B cell (primary cell): ENCODE measurements at regions not wholly inside any gene's neighbourhood (a gene's known extent, or its start where the extent isn't known, plus 50 kb on each side); places are given as distances from the start of the nearest gene placed in this dataset.

ENCODE experiments used
- ATAC-seq: fragments of 200-7000 bp; cut with Tn5 transposase; one replicate; pipeline ENCODE4 v1.10.0; 2021; ENCODE audit warnings: low read depth, mild to moderate bottlenecking, moderate number of reproducible peaks, moderate library complexity
- CTCF ChIA-PET: fragments of 350-600 bp; sonication (Branson Sonifier 250); formaldehyde crosslinking; loops from one replicate; lab custom pipeline; 2021; ENCODE audit warnings: antibody characterized with exemption, inconsistent platforms; lab: Charles Lee
- POLR2A ChIA-PET: fragments of 350-600 bp; sonication (Branson Sonifier 250); formaldehyde crosslinking; loops from one replicate; lab custom pipeline; 2021; ENCODE audit warnings: antibody characterized with exemption; lab: Charles Lee
- DNase-seq: peaks from one replicate; pipeline ENCODE4 v3.0.0; 2013
- H2AFZ ChIP-seq: 2 replicates; pipeline ENCODE4 v1.6.1; 2012; ENCODE audit warnings: mild to moderate bottlenecking, low read depth, low read length; ENCODE audit not compliant: insufficient read depth, poor library complexity, severe bottlenecking
- H3K27ac ChIP-seq, 2 donors: 1 replicate in 1 of 2; 2 replicates in 1 of 2; pipeline ENCODE4 v1.5.1; 2012 to 2013; ENCODE audit warnings: low read length in 2 of 2, mild to moderate bottlenecking in 2 of 2, moderate library complexity in 1 of 2
- H3K27me3 ChIP-seq, 4 experiments: fragments of 200-600 bp in 1 of 4; sonication (generic) in 1 of 4; replicated peaks in 1 of 4; 1 replicate in 2 of 4; 2 replicates in 2 of 4; pipeline versions ENCODE4 v1.6.1 to v1.7.0; 2013 to 2016; ENCODE audit warnings: low read length in 3 of 4, mild to moderate bottlenecking in 2 of 4, mixed read lengths in 1 of 4, moderate library complexity in 1 of 4; ENCODE audit not compliant: insufficient read depth in 4 of 4, control insufficient read depth in 3 of 4; ENCODE audit errors: control extremely low read depth in 1 of 4
- H3K36me3 ChIP-seq, 2 experiments: replicated peaks in 1 of 2; 1 replicate in 1 of 2; 2 replicates in 1 of 2; pipeline versions ENCODE4 v1.6.1 to v1.7.1; 2013; ENCODE audit warnings: low read length in 1 of 2; ENCODE audit not compliant: insufficient read depth in 2 of 2, control insufficient read depth in 1 of 2; ENCODE audit errors: control extremely low read depth in 1 of 2, extremely low read depth in 1 of 2
- H3K4me1 ChIP-seq, 2 donors: fragments of 200-600 bp in 1 of 2; sonication (generic) in 1 of 2; 1 replicate in 1 of 2; 2 replicates in 1 of 2; pipeline versions ENCODE4 v1.5.1 to v1.6.1; 2013 to 2017; ENCODE audit warnings: low read length in 2 of 2; ENCODE audit not compliant: control insufficient read depth in 2 of 2, insufficient read depth in 2 of 2
- H3K4me2 ChIP-seq: replicated peaks from 2 replicates; pipeline ENCODE3; 2012; ENCODE audit warnings: mild to moderate bottlenecking, low read depth, low read length; ENCODE audit not compliant: poor library complexity, severe bottlenecking
- H3K4me3 ChIP-seq, 5 experiments: fragments of 200-600 bp in 1 of 5; sonication (generic) in 1 of 5; 1 replicate in 3 of 5; 2 replicates in 2 of 5; pipeline versions ENCODE4 v1.5.1 to v1.7.0; 2011 to 2016; ENCODE audit warnings: low read length in 4 of 5, mild to moderate bottlenecking in 4 of 5, low read depth in 2 of 5, control low read depth in 1 of 5, moderate library complexity in 1 of 5; ENCODE audit not compliant: insufficient read depth in 1 of 5; ENCODE audit errors: control extremely low read depth in 1 of 5, extremely low read depth in 1 of 5
- H3K79me2 ChIP-seq: fragments of 200-600 bp; sonication (generic); one replicate; pipeline ENCODE4 v1.6.0; 2016; ENCODE audit warnings: low read length; ENCODE audit not compliant: control insufficient read depth, insufficient read depth
- H3K9ac ChIP-seq: fragments of 200-600 bp; sonication (generic); 2 replicates; pipeline ENCODE4 v1.6.1; 2017; ENCODE audit warnings: mild to moderate bottlenecking, low read length, moderate library complexity
- H3K9me3 ChIP-seq, 3 donors: one replicate each; pipeline versions ENCODE4 v1.6.1 to v1.7.1; 2013; ENCODE audit warnings: low read length in 2 of 3; ENCODE audit not compliant: control insufficient read depth in 2 of 3, insufficient read depth in 1 of 3; ENCODE audit errors: control extremely low read depth in 1 of 3
- H4K20me1 ChIP-seq: 2 replicates; pipeline ENCODE4 v1.6.0; 2012; ENCODE audit warnings: mild to moderate bottlenecking, low read length; ENCODE audit not compliant: insufficient read depth, control insufficient read depth, poor library complexity, severe bottlenecking
- H3K27ac Mint-ChIP-seq: one replicate; pipeline ENCODE4 v1.8.0; 2021; ENCODE audit warnings: mixed read lengths
- H3K27me3 Mint-ChIP-seq: one replicate; pipeline ENCODE4 v1.8.0; 2021; ENCODE audit warnings: mixed read lengths
- H3K4me1 Mint-ChIP-seq: one replicate; pipeline ENCODE4 v1.8.0; 2021; ENCODE audit warnings: mixed read lengths
- H3K4me3 Mint-ChIP-seq: one replicate; pipeline ENCODE4 v1.8.0; 2021; ENCODE audit warnings: mixed read lengths
- H3K9me3 Mint-ChIP-seq: one replicate; pipeline ENCODE4 v1.8.0; 2022; ENCODE audit warnings: mixed read lengths; ENCODE audit not compliant: insufficient read depth
- EZH2 ChIP-seq: IDR thresholded peaks from 2 replicates; pipeline ENCODE4 v1.6.1; 2012; ENCODE audit warnings: borderline replicate concordance, low read depth, mild to moderate bottlenecking, moderate library complexity, low read length; ENCODE audit not compliant: insufficient read depth, poor library complexity, severe bottlenecking
- WGBS: methylation state at CpG from one replicate; pipeline ENCODE4 v1.1.5; 2013; ENCODE audit warnings: missing lambda C conversion rate; ENCODE audit not compliant: insufficient coverage; 5-methylcytosine and 5-hydroxymethylcytosine counted together
- intact Hi-C: fragments of 100-400 bp; cut with micrococcal nuclease; formaldehyde crosslinking; loops from one replicate; pipeline ENCODE4 v1.10.0; 2022
- TF ChIP-seq, protein P1 (sequence below): fragments of 200-600 bp; IDR thresholded peaks from one replicate; pipeline ENCODE4 v1.8.0; 2022; ENCODE audit warnings: antibody characterized with exemption, mild to moderate bottlenecking

DNA sequence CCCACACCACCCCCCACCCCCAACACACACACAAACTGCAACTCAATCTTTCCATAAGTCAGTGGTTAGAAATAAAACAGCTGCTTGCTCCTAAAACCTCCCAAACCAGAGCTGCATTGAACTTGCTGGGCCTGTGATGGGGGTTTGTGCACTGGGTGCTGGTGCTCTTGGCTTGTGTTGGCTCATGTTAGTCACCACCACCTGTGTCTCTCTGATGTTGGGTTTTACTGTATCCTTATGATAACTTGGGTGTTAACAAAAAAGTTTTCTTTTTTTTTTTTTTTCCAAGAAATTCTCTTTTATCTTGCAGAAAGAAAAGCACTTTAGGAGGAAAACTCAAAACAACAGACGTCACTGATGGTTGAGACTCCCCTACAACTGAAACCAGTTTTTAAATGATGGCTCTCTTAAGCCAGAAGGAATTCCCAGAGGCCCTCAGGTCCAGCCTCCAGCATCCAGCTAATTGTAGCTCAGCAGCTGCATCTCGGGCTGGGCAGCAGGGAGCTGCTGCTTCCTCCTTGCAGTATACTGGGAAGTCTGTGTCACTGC is 79.9 kb upstream of the DRD2 start:
- ChIA-PET CTCF (no interaction called here), POLR2A (no interaction called here)
- H3K4me1 Mint-ChIP-seq = peaks cover 3% of the 10 kb centered on the region
- H2AFZ ChIP-seq = no peak overlapping the region
- H3K9me3 Mint-ChIP-seq = no peaks in the 10 kb centered on the region
- no peaks in the 10 kb centered on the region for H3K4me1 ChIP-seq
- intact Hi-C loops = no loop called here
- no peak overlapping the region for H3K27ac ChIP-seq
- no peak overlapping the region for H3K4me2 ChIP-seq
- H3K4me3 ChIP-seq = no peak overlapping the region
- no peaks in the 10 kb centered on the region for H3K9me3 ChIP-seq
- DNase-seq (no peak), ATAC-seq (no peak)
- no peak overlapping the region for H3K27ac Mint-ChIP-seq
- no peak overlapping the region for H3K4me3 Mint-ChIP-seq
- TF ChIP-seq, protein P1, sequence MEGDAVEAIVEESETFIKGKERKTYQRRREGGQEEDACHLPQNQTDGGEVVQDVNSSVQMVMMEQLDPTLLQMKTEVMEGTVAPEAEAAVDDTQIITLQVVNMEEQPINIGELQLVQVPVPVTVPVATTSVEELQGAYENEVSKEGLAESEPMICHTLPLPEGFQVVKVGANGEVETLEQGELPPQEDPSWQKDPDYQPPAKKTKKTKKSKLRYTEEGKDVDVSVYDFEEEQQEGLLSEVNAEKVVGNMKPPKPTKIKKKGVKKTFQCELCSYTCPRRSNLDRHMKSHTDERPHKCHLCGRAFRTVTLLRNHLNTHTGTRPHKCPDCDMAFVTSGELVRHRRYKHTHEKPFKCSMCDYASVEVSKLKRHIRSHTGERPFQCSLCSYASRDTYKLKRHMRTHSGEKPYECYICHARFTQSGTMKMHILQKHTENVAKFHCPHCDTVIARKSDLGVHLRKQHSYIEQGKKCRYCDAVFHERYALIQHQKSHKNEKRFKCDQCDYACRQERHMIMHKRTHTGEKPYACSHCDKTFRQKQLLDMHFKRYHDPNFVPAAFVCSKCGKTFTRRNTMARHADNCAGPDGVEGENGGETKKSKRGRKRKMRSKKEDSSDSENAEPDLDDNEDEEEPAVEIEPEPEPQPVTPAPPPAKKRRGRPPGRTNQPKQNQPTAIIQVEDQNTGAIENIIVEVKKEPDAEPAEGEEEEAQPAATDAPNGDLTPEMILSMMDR = no peak
- TF ChIP-seq EZH2 = no peak
- H4K20me1 ChIP-seq = no peaks in the 10 kb centered on the region
- no peaks in the 10 kb centered on the region for H3K36me3 ChIP-seq
- H3K27me3 ChIP-seq = peaks cover 0 to 3% (median 0%) of the 10 kb centered on the region in 4 experiments
- WGBS = 88% methylated on average over 1 of the region's 2 CpGs
- no peak overlapping the region for H3K9ac ChIP-seq
- peaks cover 15% of the 10 kb centered on the region for H3K27me3 Mint-ChIP-seq
- H3K79me2 ChIP-seq = no peaks in the 10 kb centered on the region

DNA sequence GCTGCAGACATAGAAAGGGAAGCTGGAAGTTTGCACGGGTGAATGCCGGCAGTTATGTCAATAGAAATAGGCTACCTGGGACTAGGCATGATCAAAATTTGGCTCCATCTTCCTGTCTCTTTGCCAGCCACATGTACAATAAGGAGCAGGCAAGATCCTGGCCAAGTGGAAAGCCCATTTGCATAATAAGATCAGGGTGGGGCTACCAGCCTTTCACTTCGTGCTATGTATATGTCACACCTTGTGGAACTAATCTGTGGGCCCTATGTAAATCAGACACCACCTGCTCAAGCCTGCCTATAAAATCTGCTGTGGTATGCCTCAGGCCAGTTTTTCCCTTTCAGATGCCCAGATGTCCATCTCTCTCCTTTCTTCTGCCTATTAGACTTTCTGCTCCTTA is 79.3 kb upstream of the DRD2 start:
- H3K4me2 ChIP-seq = no peak overlapping the region
- POLR2A ChIA-PET = no interaction called here
- 50% methylated on average over 2 of the region's 3 CpGs for WGBS

More for the DNA sequence above, 79.3 kb upstream of the DRD2 start:
- H3K27me3 ChIP-seq = peaks cover 0 to 3% (median 0%) of the 10 kb centered on the region in 4 experiments
- no peaks in the 10 kb centered on the region for H3K9me3 ChIP-seq
- no peak overlapping the region for H3K4me3 Mint-ChIP-seq
- no peak overlapping the region for H2AFZ ChIP-seq
- no peaks in the 10 kb centered on the region for H3K9me3 Mint-ChIP-seq
- peaks cover 17% of the 10 kb centered on the region for H3K27me3 Mint-ChIP-seq
- ATAC-seq (no peak), DNase-seq (no peak)
- no peaks in the 10 kb centered on the region for H3K79me2 ChIP-seq
- no peak overlapping the region for H3K27ac Mint-ChIP-seq
- intact Hi-C loops = no loop called here
- no peak overlapping the region for H3K9ac ChIP-seq
- H3K27ac ChIP-seq = no peak overlapping the region
- no peak overlapping the region for H3K4me3 ChIP-seq
- H3K4me1 ChIP-seq = no peaks in the 10 kb centered on the region
- no peaks in the 10 kb centered on the region for H3K36me3 ChIP-seq
- no peak for TF ChIP-seq EZH2
- TF ChIP-seq, protein P1 = no peak
- no peaks in the 10 kb centered on the region for H4K20me1 ChIP-seq
- peaks cover 3% of the 10 kb centered on the region for H3K4me1 Mint-ChIP-seq
- CTCF ChIA-PET = interaction anchor here (1.6 kb wide), 1 partner anchor 24 kb away, joined by 6 read pairs; no protein-coding TSS in a partner anchor
